HG03095 (cell line): ENCODE measurements at regions not wholly inside any gene's neighbourhood (a gene's known extent, or its start where the extent isn't known, plus 50 kb on each side); places are given as distances from the start of the nearest gene placed in this dataset.

Source experiments
- ATAC-seq: cut with Tn5 transposase; IDR thresholded peaks from one replicate; pipeline ENCODE4 v1.9.1; 2021; ENCODE audit warnings: moderate library complexity; ENCODE audit not compliant: unreplicated experiment

- no peak for ATAC-seq
Measured at GRCh38 chr6:169083508-169083874, 170.2 kb downstream of the THBS2 start.

DNA sequence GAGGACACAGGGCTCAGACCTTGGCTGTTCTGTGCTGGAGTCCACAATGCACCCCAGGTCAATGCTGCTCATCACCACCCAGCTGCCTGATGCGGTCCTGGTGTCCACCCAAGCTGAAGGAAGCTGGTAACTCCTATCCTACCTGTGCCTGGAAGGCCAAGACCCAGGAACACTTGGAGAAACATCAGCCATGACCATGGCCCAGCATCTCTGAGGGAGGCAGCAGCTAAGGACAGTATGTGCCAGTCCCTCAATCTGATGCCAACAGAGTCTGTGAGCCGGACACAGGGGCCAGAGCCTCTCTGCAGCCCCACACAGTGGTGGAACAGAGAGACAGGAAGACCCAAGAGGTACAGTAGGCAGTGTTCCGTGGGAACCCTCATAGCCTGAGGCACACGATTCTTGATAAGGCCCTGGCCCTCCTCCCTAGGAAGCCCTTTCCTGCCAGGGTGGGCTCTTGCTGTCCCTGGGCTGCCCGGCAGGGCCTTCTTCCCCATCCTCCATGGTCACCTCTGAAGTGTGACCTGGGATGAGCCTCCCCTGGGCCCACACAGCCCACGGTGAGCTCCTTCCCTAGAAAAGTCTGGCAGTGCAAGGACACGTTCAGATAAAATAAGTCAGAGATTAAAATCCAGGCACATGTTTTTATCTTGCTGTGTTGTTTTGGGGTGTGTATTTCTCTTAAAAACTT is 170.7 kb downstream of the THBS2 start:
- no peak for ATAC-seq

DNA sequence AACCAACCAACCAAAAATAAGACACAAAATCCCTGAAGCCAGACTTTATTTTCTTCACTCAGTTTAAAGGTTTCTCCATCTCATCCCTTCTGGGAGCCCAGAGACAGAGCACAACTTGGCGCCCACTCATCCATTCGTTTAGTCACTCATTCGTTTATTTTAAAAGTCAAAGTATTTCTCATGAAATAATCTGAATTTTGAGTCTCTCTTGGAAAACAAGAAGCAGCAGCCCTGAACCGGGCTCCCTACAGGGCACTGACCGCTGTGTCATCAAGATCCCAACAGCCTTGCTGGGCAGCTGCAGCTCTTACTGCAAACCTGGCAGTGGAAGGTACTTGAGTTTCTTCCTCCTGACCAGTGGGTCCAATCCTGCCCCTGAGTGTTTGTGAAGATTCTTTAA is 171.6 kb downstream of the THBS2 start:
- no peak for ATAC-seq

GRCh38 chr6:169081248-169081647 is 172.4 kb downstream of the THBS2 start:
- no peak for ATAC-seq

DNA sequence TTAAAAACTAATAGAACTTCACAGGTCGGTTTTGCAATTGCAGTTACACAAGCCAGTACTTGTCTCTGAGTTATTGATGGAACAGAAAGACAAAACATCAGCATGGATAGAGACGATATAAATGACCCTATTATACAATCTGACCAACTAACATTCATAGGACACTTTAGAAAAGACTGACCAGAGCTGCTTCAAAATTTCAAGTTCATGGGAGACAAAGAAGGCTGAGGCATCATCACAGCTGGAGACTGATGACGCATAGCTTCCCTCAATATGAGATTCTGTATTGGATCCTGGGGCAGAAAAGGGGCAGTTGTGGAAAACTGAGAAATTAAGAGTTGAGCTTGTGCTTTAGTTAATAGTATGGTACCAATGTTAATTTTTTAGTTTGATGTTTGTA is 174.0 kb downstream of the THBS2 start:
- no peak for ATAC-seq

DNA sequence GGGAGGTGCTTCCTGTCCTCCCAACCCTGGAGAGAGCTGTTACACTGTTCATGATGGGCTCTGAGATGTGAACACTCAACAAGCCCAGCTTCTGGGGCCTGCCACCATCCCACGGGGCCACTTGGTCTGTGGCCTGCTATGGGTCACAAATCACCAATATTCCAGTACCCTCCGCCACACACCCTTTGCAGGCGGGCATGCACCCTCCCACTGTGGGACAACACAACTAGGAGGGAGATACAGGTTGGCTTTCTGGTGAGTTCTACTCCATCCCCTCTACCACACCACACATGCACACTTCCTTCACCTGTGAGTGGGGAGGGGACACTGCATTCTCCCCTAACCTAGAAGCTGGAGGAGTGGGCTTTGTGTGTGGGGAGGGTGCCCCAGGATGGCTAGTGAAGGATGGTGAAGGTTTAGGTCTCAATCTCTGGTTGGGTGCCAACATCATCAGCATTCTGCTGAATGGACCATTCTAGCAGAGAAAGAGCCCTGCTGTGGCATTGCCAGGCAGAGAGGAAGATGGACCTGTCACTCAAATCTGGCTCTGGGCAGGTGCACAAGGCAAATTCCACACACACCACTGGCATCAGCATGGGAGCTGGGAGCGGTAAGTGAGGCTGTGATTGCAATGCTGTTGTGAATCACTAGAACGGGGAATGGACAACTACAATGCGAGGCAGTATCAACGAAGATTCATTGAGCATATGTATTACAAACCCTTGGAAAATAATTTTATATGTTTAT is 175.1 kb downstream of the THBS2 start:
- no peak for ATAC-seq

DNA sequence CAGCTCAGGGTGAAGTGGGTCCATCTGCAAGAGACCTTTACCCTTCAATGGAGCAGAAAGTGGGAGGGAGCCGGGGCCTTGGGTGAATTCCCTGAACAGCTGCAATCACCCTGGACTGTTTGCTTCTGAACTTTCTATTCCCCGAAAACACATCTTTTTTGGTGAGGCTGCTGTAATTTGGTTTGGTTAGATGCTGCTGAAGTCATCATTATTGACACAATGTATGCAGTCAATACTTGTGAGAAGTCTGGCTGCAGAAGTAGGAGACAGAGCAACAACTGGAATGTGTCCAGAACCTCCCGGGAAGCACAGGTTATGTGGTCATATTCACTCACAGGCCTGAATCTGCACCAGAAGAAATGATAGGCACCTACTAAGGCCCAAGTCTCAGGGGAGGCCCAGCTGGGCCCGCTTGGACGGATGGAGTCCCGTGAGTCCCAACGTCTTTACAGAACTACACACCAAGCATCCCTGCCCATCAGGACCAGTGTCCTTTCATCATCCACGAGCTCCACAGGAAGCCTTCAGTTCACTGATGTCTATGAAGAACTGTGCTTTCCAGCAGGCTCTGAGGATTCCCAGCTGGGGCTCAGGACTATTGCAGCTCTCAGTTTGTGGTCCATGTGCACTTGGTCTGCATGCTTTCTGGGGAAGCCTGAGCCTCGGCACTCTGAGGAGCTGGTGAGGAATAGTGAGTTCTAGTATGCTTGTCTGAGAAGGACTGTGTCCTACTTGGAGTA is 177.6 kb downstream of the THBS2 start:
- ATAC-seq: no peak

DNA sequence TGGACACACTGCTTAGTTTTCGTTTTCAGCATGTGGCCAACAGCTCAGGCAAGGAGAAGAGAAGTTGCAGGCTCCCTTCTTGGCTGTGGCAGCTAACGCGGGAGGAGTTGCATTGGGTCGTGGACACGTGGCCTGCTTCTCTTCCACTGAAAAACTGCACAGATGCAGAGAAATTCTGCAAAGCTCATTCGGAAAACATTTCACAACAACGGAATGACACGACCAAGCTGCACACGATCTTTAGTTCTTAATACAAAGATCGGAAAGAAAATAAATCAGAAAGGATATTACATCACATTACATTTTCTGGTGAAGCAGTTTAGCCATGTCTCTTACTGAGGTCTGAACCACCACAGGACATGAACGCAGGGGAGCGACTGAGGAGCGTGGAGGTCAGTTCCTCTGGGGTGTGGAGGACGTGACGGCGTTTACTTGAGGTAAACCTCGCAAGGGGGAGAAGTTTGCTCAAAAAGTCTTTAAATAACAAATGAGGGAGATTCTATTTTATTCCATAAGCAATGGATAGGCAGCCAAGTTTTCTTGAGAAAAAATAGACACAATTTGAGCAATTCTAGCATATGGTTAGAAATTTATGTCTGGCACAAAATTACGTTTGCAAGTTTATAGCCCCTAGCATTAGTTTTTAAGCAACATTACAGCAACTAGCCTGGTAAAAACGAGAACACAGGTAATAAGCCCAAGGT is 178.3 kb downstream of the THBS2 start:
- ATAC-seq: no peak

- no peak for ATAC-seq
Measured at GRCh38 chr6:169074526-169074925, 179.1 kb downstream of the THBS2 start.

DNA sequence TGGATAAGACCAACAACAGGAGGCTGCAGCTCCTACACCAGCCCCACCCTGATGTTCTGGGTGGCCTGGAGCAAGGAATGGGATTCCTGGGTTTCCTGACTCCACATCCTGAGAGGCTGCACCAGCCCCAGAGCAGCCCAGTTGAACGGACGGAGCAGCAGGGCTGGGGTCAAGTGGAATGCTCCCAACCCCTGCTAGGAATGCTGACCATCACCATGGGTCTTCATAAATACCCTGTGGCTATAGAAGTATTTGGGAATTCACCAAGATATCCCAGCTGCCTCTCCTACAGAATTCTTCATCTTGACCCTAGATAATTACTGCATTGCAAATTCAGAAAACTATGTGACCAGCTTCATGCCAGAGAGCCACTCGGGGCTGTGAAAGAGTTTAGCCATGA is 180.3 kb downstream of the THBS2 start:
- ATAC-seq: no peak

GRCh38 chr6:169072127-169073042 is 181.3 kb downstream of the THBS2 start:
- no peak for ATAC-seq

DNA sequence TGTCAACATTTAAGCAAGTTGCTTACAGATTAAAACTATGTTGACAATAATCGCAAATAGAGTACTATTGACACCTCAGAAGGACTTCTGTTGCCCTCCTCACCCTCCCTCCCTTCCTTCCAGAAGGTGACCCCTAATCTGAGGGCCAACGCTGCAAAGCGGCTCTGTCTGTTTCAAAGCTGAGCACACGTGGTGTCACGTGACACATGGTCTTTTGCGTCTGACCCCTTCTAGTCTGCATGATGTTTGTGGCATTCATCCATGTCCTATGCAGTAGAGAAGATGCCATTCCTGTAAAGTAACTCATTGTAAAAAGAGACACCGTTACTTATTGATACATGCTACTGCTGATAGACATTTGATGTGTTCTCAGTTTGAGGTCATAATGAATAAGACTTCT is 182.3 kb downstream of the THBS2 start:
- no peak for ATAC-seq

DNA sequence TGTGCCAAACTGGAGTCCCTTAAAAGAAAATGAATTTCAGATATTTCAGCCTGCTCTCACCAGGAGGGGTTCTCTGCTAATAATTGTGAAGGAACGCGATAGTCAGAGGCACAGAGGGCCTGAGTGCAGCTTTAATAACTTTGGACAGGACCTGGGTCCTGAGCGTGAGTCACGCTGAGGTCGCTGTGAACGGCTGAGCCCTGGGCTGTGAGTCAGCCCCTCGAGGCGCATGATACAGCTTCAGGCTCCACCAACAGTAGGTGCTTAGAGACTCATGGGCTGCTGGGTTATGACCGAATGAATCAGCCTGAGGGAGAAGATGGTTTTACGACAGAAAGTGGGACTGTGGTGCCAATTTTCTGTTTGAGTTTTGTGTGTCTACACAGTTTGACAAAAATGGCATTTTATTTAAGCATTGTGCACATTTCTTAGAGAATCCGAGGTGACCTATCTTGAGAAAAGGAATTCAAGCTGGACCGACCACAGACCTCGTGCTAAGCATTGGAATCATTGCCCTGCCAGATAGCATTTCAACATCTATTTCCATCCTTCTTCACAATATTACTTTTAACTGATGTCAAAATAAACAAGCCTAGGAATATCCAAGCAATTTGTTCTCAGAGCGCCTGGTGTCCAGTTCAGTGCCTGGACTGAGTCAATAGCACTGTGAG is 183.0 kb downstream of the THBS2 start:
- ATAC-seq: no peak

DNA sequence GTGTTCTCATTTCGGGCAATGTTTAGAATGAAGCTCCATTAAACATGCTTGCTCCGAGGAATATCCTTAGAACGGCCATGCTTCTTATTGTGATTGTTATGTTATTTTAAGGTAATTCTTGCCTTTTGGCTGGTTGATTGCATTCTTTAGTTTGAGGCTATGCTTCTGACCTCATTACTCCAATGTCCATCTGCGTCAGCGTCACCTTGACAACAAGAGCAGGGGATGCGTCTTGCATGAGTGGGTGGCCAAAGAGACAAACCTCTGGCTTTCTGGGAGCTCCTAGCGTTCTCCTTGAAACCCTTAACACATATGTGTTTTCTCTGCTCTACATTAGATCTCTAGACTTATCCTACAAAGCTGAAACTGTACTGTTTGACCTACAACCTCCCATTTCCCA is 184.3 kb downstream of the THBS2 start:
- no peak for ATAC-seq

- no peak for ATAC-seq
Measured at GRCh38 chr6:169064194-169064593, 189.5 kb downstream of the THBS2 start.

- ATAC-seq: no peak
Measured at GRCh38 chr6:169062272-169062671, 191.4 kb downstream of the THBS2 start.

GRCh38 chr6:169058634-169059033 is 195.0 kb downstream of the THBS2 start:
- no peak for ATAC-seq

- no peak for ATAC-seq
Measured at GRCh38 chr6:169052462-169052861, 201.2 kb downstream of the THBS2 start.

DNA sequence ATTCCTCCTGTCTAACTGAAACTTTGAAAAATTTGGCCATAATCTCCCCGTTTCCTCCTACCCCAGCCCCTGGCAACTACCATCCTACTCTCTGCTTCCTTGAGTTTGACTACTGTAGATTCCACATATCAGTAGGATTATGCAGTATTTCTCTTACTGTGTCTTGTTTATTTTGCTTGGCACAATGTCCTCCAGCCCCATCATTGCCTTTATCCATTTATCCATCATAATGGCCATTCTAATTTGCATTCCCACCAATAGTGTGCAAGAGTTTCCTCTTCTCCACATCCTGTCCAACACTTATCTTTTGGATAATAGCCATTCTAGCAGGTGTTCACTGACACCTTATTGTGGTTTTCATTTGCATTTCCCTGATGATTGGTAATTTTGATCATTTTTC is 202.3 kb downstream of the THBS2 start:
- ATAC-seq: no peak

- no peak for ATAC-seq
Measured at GRCh38 chr6:169048865-169049205, 204.8 kb downstream of the THBS2 start.
